ENCODE measurements at regions not wholly inside any gene's neighbourhood (a gene's known extent, or its start where the extent isn't known, plus 50 kb on each side); places are given as distances from the start of the nearest gene placed in this dataset.

GRCh38 chr4:11106759-11107158, 321.9 kb downstream of the HS3ST1 start:
- TF ChIP-seq POLR2A (IDR thresholded peaks at IDR 0.05), result no peak
- TF ChIP-seq CTCF (IDR thresholded peaks at IDR 0.05), result no peak

All from body of pancreas (tissue), 4 donors.